HG03097 (cell line): ENCODE measurements at regions not wholly inside any gene's neighbourhood (a gene's known extent, or its start where the extent isn't known, plus 50 kb on each side); places are given as distances from the start of the nearest gene placed in this dataset.

Experiments
- ATAC-seq: cut with Tn5 transposase; IDR thresholded peaks from one replicate; pipeline ENCODE4 v1.9.1; 2021; ENCODE audit not compliant: unreplicated experiment, low FRiP score

GRCh38 chr15:94965593-94965992, 734.2 kb downstream of the MCTP2 start:
- ATAC-seq = no peak

GRCh38 chr15:94968133-94968532, 736.8 kb downstream of the MCTP2 start:
- no peak for ATAC-seq

- ATAC-seq = no peak
Observed at GRCh38 chr15:94970096-94970495, 738.7 kb downstream of the MCTP2 start.

- no peak for ATAC-seq
Observed at GRCh38 chr15:94970802-94971201, 739.4 kb downstream of the MCTP2 start.

GRCh38 chr15:94972314-94972713, 741.0 kb downstream of the MCTP2 start:
- ATAC-seq = no peak

- no peak for ATAC-seq
Observed at GRCh38 chr15:94987085-94987484, 755.7 kb downstream of the MCTP2 start.

GRCh38 chr15:94991718-94992117, 760.4 kb downstream of the MCTP2 start:
- no peak for ATAC-seq

- ATAC-seq = no peak
Observed at GRCh38 chr15:95009635-95010034, 778.3 kb downstream of the MCTP2 start.

- ATAC-seq = no peak
Observed at GRCh38 chr15:95013381-95013780, 782.0 kb downstream of the MCTP2 start.

GRCh38 chr15:95016511-95017229, 785.3 kb downstream of the MCTP2 start:
- ATAC-seq = no peak

GRCh38 chr15:95017666-95018328, 786.4 kb downstream of the MCTP2 start:
- ATAC-seq = no peak

GRCh38 chr15:95018888-95019545, 787.7 kb downstream of the MCTP2 start:
- ATAC-seq = no peak

- no peak for ATAC-seq
Observed at GRCh38 chr15:95019907-95020306, 788.5 kb downstream of the MCTP2 start.

- no peak for ATAC-seq
Observed at GRCh38 chr15:95021816-95022215, 790.5 kb downstream of the MCTP2 start.

- no peak for ATAC-seq
Observed at GRCh38 chr15:95024351-95024750, 793.0 kb downstream of the MCTP2 start.

GRCh38 chr15:95025924-95026728, 794.8 kb downstream of the MCTP2 start:
- no peak for ATAC-seq

GRCh38 chr15:95027981-95028380, 796.6 kb downstream of the MCTP2 start:
- ATAC-seq = no peak

- ATAC-seq = no peak
Observed at GRCh38 chr15:95032156-95032555, 800.8 kb downstream of the MCTP2 start.

- no peak for ATAC-seq
Observed at GRCh38 chr15:95035106-95035505, 803.7 kb downstream of the MCTP2 start.

- ATAC-seq = no peak
Observed at GRCh38 chr15:95041297-95041696, 809.9 kb downstream of the MCTP2 start.
